Thyroid gland (tissue), 4 donors: ENCODE measurements at regions not wholly inside any gene's neighbourhood (a gene's known extent, or its start where the extent isn't known, plus 50 kb on each side); places are given as distances from the start of the nearest gene placed in this dataset.

ENCODE experiments used
- POLR2A ChIP-seq, 2 donors: fragments of 450-650 bp; IDR thresholded peaks; one replicate each; pipeline ENCODE4 v1.6.1; 2017; ENCODE audit warnings: antibody characterized with exemption in 2 of 2, mild to moderate bottlenecking in 2 of 2, moderate library complexity in 1 of 2
- TF ChIP-seq, protein P1 (sequence below), 6 experiments: fragments of 200-600 bp in 3 of 6; fragments of 450-650 bp in 3 of 6; sonication (generic) in 3 of 6; IDR thresholded peaks; one replicate each; pipeline ENCODE4 v1.5.1; 2016 to 2019; ENCODE audit warnings: antibody characterized with exemption in 6 of 6, mild to moderate bottlenecking in 2 of 6, inconsistent platforms in 1 of 6, moderate library complexity in 1 of 6

- TF ChIP-seq, protein P1, sequence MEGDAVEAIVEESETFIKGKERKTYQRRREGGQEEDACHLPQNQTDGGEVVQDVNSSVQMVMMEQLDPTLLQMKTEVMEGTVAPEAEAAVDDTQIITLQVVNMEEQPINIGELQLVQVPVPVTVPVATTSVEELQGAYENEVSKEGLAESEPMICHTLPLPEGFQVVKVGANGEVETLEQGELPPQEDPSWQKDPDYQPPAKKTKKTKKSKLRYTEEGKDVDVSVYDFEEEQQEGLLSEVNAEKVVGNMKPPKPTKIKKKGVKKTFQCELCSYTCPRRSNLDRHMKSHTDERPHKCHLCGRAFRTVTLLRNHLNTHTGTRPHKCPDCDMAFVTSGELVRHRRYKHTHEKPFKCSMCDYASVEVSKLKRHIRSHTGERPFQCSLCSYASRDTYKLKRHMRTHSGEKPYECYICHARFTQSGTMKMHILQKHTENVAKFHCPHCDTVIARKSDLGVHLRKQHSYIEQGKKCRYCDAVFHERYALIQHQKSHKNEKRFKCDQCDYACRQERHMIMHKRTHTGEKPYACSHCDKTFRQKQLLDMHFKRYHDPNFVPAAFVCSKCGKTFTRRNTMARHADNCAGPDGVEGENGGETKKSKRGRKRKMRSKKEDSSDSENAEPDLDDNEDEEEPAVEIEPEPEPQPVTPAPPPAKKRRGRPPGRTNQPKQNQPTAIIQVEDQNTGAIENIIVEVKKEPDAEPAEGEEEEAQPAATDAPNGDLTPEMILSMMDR (IDR thresholded peaks at IDR 0.05): no peak
- TF ChIP-seq POLR2A (IDR thresholded peaks at IDR 0.05): no peak
Measured at GRCh38 chr7:32319012-32319382, 171.2 kb downstream of the LSM5 start.
